Type B pancreatic cell (in vitro differentiated cells): ENCODE measurements at regions not wholly inside any gene's neighbourhood (a gene's known extent, or its start where the extent isn't known, plus 50 kb on each side); places are given as distances from the start of the nearest gene placed in this dataset.

Experiments
- DNase-seq: peaks from one replicate; pipeline ENCODE4 v3.0.0; 2021; ENCODE audit warnings: mixed read lengths; ENCODE audit not compliant: unreplicated experiment; ENCODE audit errors: extremely low spot score
- H3K27ac Mint-ChIP-seq: 2 replicates; pipeline ENCODE4 v1.8.0; 2021; ENCODE audit warnings: mild to moderate bottlenecking, mixed read lengths
- H3K27me3 Mint-ChIP-seq: 2 replicates; pipeline ENCODE4 v1.8.0; 2021; ENCODE audit warnings: mixed read lengths
- H3K36me3 Mint-ChIP-seq: 2 replicates; pipeline ENCODE4 v1.8.0; 2021; ENCODE audit warnings: mixed read lengths
- H3K4me1 Mint-ChIP-seq: one replicate; pipeline ENCODE4 v1.8.0; 2021; ENCODE audit warnings: mixed read lengths; ENCODE audit not compliant: unreplicated experiment
- H3K4me3 Mint-ChIP-seq: 2 replicates; pipeline ENCODE4 v1.8.0; 2021; ENCODE audit warnings: mild to moderate bottlenecking, mixed read lengths
- H3K9me3 Mint-ChIP-seq: 2 replicates; pipeline ENCODE4 v1.8.0; 2021; ENCODE audit warnings: mixed read lengths
- TF ChIP-seq, protein P1 (sequence below): fragments of 200-600 bp; sonication (generic); conservative IDR thresholded peaks from 2 replicates; pipeline ENCODE4 v1.5.0; 2021; ENCODE audit warnings: antibody characterized with exemption, mild to moderate bottlenecking

DNA sequence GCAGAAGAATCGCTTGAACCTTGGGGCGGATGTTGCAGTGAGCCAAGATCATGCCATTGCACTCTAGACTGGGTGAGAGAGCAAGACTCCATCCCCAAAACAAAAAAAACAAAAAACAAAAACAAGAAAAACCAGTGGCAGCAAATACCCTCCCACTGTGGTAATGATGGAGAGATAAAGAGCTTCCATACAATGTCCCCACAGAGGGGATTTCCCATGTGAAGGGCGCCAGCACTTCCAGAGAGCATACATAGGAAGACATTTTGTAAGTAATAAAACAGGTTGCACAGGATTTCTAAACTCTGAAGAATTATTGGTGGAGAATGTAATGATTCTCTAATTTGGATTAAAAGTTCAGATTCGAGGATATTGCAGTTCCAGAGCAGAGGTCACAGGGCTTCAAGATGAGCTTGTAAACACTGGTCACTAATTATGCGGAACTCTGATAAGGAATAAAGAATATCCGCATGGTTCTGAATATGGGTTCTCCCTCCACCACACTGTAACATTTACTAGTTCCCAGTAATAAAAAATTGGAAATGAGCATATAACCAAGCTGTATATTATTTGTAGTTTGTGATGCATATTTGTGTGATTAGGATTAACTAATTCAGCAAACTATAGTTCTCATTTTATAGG, 290.1 kb upstream of the SLC10A2 start:
- TF ChIP-seq, protein P1, sequence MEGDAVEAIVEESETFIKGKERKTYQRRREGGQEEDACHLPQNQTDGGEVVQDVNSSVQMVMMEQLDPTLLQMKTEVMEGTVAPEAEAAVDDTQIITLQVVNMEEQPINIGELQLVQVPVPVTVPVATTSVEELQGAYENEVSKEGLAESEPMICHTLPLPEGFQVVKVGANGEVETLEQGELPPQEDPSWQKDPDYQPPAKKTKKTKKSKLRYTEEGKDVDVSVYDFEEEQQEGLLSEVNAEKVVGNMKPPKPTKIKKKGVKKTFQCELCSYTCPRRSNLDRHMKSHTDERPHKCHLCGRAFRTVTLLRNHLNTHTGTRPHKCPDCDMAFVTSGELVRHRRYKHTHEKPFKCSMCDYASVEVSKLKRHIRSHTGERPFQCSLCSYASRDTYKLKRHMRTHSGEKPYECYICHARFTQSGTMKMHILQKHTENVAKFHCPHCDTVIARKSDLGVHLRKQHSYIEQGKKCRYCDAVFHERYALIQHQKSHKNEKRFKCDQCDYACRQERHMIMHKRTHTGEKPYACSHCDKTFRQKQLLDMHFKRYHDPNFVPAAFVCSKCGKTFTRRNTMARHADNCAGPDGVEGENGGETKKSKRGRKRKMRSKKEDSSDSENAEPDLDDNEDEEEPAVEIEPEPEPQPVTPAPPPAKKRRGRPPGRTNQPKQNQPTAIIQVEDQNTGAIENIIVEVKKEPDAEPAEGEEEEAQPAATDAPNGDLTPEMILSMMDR = no peak
- H3K27ac Mint-ChIP-seq = no peak overlapping the region
- H3K36me3 Mint-ChIP-seq = no peaks in the 10 kb centered on the region
- DNase-seq = no peak
- peaks cover 3% of the 10 kb centered on the region for H3K9me3 Mint-ChIP-seq
- peaks cover 3% of the 10 kb centered on the region for H3K27me3 Mint-ChIP-seq
- no peak overlapping the region for H3K4me3 Mint-ChIP-seq
- peaks cover 8% of the 10 kb centered on the region for H3K4me1 Mint-ChIP-seq

DNA sequence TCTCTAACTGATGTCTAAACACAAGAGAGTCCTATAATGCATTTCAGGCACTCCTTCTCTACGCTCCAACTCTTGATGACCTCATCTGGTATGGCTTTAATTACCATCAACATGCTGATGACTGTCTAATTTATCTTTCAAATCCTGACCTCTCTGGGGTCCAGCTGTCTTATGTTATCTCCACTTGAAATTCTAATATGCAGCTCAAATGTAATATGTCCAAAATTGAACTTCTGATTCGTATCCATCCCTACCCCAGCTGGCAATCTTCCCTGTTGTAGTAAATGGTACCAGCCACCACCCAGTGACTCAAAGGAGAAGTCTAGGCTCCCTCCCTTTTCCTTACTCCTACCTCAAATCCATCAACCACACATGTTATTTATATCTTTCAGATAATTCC, 288.0 kb upstream of the SLC10A2 start:
- Mint-ChIP-seq H3K4me1 (peaks cover 24% of the 10 kb centered on the region), H3K9me3 (no peaks in the 10 kb centered on the region), H3K27me3 (peaks cover 14% of the 10 kb centered on the region), H3K36me3 (no peaks in the 10 kb centered on the region), H3K4me3 (no peak overlapping the region), H3K27ac (no peak overlapping the region)
- TF ChIP-seq, protein P1 = no peak
- DNase-seq = no peak

DNA sequence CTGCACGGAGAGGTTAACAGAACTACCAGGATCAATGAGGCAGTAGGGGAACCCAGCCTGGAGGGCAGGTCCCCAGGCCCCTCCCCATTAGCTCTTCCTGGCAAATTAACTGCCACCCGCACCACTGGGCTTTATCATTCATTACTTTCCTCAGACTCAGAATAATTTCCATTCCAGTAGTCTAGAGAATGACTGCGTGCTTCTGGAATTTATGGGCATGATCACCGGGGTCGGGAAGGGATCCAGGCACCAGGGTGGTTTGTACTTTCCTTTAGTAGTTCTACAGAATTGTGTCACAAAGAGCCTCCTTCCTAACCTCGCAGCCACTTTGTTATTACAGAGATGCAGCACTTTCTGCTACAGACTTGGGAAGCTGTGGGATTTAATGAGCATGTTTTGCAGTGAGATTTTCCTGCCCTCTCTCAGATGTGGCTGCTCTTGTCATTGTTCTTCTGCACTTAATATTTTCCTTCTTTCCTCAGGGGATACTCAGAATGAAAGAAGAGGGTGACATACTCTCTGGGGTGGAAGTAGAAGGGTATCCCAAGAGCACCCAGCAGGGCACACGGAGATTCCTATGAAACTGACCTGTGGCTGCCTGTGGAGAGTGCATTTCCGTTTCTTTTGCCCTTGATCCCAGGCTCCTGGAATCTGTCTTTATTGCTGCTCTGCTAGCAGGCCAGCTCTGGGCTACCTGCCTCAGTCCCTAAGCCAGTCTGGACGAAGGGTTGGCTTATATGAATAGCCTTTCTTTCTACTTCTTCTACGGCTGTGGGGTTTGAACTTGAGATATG, 285.0 kb upstream of the SLC10A2 start:
- H3K4me3 Mint-ChIP-seq = peak overlapping the region; percentile 60
- TF ChIP-seq, protein P1 = no peak
- peaks cover 14% of the 10 kb centered on the region for H3K27me3 Mint-ChIP-seq
- peaks cover 5% of the 10 kb centered on the region for H3K9me3 Mint-ChIP-seq
- H3K36me3 Mint-ChIP-seq = no peaks in the 10 kb centered on the region
- DNase-seq = no peak
- peaks cover 24% of the 10 kb centered on the region for H3K4me1 Mint-ChIP-seq
- H3K27ac Mint-ChIP-seq = peak overlapping the region; percentile 5

DNA sequence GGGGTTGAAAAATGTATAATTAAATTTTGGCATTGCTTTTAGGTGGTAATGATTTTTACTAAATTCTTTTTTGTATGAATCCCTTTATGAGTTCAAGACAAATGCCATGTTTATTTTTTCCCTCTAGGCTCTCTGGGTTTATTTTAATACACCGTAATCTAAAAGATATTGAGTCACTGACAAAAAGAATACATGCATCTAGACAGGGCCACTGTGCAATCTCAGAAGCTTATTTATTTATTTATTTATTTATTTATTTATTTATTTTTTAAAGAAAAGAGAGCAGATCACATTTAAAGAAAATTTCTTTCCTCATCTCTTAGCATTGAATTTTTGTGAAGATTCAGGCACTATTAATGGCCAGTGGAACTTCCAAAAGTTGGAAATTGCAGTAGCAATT, 283.9 kb upstream of the SLC10A2 start:
- no peak for DNase-seq
- Mint-ChIP-seq H3K4me1 (peaks cover 24% of the 10 kb centered on the region), H3K4me3 (no peak overlapping the region), H3K27me3 (peaks cover 14% of the 10 kb centered on the region), H3K9me3 (peaks cover 5% of the 10 kb centered on the region), H3K36me3 (no peaks in the 10 kb centered on the region), H3K27ac (no peak overlapping the region)
- TF ChIP-seq, protein P1 = no peak

DNA sequence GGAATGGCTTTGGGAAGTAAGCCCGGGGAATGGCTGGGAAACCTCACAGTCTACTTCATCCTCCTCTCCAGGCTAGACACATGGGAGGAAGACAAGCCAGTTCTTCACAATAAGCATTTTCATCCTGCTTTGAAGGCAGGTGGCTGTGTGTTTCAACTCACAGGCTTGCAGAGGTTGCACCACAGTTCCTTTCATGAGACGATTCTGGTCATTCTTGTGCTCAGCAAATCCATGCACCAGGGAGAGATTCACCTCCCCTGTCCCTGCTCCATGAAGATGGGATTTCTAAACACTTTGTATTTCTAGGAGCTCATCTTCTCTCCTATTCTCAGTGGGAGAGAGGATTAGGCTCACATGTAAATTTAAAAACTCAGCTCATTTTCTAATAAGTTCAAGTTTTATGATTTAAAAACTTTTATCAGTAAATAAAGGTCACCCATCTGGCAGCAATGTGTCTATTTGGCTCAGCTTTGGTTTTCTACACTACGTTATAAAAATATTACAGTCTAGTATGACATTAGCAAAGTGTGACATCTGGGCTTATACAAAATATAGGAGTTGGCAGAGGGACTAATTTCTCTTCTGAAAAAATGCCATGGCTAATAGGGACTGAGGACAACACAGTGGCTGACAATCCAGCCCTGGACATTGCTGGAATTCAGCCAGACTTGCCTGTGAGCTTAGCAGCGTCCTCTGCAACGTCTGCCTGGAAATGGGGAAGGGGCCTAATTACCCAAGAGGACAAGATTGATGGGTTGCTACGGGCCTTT, 283.2 kb upstream of the SLC10A2 start:
- Mint-ChIP-seq H3K27ac (no peak overlapping the region), H3K9me3 (peaks cover 13% of the 10 kb centered on the region), H3K4me3 (peak overlapping the region; percentile 21), H3K27me3 (peaks cover 14% of the 10 kb centered on the region), H3K4me1 (peaks cover 22% of the 10 kb centered on the region), H3K36me3 (no peaks in the 10 kb centered on the region)
- no peak for DNase-seq
- TF ChIP-seq, protein P1 = no peak
